T1000 (cell line): ENCODE measurements at regions not wholly inside any gene's neighbourhood (a gene's known extent, or its start where the extent isn't known, plus 50 kb on each side); places are given as distances from the start of the nearest gene placed in this dataset.
"Not testable (repeated sequence)": the region's sequence is repeated elsewhere in the genome, so short reads cannot be mapped to it uniquely, and the experiment has no call there.

Experiments
- DNase-seq: peaks from one replicate; lab custom pipeline; 2025; ENCODE audit warnings: mixed read lengths; lab: John Stamatoyannopoulos, UW

DNA sequence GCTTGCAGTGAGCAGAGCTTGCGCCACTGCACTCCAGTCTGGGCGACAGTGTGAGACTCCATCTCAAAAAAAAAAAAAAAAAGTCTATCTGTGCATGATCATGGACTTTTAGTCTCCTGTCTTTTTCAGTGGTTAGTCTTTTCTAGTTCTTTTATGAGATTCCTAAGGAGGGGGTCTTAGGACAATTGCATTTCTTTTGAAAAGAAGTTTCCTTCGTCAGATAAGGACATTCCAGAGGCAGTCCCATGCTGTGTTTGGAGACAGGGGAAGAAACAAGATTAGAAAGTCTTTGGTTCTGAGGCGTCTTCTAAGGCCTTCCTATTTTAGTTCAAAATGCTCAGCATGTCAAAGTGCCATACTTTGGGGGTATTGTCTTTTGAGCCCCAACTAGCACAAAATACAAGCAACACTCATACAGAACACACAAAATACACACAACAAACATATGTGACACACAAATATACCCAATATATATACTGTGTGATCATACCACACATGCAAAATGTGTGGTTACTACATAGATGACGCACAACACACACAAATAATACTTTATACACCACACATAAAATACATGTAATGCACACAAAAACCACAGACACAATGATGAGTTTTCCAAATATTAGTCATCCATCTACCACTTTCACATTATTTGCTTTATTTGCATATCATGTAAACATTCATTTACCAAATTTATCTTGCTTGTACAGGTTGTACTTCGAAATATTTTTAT is 394.5 kb downstream of the SPATA31D1 start:
- DNase-seq, result no peak

DNA sequence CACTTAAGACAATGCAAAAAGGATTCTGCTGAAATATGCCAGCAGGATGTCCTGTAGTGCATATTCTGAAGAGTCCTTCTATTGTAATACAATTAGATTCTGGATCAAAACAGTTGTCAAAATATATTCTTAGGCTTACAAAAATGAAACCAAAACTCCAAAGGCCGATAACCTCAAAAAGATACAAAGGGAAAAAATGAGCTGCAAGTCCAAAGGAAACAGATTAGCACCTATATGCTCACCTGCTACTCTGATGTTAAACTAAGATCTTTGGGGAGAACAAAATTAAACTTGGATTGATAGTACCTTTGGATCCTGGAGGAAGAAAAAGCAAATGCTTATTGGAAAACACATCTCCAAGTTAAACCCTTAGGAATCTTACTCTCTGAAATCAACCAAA is 397.1 kb downstream of the SPATA31D1 start:
- no peak for DNase-seq

DNA sequence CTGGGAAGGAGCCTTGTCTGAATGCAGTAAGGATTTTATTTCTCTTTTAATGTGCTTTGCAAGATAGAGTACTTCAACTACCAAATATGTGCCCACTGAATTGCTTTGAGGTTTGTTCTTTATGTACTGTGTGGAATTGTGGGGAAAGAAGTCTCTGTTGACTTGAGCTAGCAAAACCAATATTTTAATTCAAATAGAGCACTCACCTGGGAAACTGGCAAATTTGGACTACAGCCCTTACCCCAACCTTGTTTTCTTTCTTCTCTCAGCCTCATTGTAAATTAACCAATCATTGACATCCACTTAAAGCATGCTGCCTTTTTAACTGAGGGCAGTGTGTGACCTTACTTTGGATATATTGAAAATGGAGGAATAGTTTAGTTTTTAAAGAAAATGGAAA is 409.0 kb downstream of the SPATA31D1 start:
- DNase-seq, result no peak

DNA sequence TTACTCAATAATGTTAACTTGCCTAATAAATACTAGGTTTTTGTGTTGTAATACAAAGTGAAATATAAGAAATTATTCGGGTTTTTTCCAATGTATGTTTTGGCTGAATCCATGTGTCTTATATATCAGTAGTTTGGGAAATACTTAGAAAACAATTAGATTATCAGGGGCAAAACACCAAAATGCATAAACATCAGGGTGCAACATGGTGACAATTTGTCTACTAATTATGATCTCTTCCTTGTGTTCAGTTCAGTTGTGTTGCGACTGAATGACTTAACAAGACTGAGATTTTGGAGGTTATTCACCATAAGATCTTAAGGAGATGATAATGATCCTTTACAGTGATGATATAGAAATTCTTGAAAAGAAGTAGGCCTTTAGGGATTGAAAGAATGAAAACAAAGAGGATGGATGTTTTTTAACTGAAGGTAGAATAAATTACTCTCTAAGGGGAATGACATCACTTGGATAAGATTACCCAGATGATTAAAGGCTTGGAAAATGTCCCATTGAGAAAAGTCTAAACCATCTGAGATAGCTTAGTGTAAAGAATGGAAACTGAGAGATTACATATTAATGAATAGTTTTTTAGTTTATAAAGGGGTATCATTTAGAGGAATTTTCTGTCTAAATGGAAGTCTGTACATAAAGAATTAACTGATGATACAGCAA is 415.8 kb downstream of the SPATA31D1 start:
- no peak for DNase-seq

DNA sequence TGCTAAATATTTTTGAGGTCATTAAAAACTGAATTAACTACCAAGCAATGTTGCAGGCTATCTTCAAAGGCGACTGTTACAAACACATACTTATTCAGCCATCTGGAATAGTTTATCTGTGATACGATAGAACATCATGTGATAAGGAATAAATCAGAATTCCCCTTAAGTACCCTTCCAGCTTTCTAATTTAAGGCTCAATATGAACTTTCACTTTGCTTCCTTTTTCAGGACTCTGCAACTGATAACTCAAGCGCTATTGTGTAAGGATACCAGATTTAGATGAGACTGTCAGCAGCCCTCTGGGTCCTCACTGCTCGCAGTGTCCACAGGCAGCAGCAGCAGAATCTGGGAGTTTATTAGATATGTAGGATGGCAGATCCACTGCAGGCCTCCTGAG is 416.3 kb downstream of the SPATA31D1 start:
- DNase-seq, result no peak

DNA sequence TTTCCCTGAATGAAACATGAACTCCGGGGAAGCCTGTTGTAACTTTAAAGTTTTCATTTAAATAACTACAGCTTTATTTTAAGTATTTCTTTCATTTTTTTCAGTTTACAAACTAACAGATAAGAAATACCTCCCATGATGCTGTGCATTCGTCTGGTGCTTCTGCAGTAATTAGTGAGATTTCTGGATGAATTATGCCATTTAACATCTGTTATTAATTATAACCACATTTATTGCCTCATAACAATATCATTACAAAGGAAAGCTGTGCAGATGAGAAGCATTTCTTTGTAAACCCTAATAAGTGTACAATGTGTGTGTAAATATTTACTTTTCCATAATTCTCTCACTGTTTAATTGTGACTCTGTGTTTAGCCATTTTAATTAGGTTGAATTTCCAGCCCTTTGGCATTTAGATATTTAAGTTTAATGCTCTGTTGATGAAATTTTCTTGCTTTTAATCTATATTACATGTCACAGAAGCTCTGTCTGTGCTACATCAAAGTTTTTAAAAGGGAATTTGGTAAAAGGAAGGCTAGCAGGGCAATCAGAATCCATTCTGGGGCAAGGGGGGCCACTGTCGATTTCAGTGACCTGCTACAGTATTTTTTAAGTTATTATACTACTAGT is 418.0 kb downstream of the SPATA31D1 start:
- no peak for DNase-seq

DNA sequence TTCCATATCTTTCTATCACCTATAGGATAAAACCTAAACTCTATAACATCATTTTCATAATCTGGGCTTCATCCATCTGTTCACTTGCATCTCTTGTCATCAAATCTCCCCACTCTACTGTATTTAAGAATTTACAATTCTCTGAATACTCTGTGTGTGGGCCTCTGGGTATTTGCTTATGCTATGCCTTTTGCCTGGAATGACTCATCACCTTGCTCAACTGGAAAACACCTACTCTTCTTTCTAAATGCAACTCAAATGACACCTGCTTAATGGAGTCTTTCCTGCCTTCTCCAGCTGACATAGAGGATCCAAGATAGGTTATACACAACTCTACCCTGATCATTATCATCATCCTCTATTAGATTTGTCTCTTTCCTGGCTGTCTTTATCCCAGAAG is 421.7 kb downstream of the SPATA31D1 start:
- DNase-seq, result no peak

DNA sequence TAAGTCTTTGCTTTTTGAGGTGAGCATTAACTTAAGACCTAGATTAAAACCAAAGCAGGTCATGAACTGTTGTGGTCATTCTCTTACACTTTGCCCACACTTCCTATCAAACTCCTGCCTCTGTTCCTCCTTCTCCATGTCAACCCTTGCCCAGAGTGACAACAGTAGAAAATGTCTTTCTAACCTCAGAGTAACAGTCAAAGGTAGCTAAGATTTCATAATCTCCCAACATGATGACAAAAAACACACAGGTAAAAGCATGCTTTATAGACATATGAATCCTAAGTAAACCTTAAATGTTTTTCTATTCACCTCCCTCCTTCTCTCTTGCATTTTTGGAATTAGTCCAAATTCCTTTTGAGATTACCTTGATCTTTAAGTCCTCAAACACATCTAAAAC is 422.3 kb downstream of the SPATA31D1 start:
- DNase-seq, result no peak

DNA sequence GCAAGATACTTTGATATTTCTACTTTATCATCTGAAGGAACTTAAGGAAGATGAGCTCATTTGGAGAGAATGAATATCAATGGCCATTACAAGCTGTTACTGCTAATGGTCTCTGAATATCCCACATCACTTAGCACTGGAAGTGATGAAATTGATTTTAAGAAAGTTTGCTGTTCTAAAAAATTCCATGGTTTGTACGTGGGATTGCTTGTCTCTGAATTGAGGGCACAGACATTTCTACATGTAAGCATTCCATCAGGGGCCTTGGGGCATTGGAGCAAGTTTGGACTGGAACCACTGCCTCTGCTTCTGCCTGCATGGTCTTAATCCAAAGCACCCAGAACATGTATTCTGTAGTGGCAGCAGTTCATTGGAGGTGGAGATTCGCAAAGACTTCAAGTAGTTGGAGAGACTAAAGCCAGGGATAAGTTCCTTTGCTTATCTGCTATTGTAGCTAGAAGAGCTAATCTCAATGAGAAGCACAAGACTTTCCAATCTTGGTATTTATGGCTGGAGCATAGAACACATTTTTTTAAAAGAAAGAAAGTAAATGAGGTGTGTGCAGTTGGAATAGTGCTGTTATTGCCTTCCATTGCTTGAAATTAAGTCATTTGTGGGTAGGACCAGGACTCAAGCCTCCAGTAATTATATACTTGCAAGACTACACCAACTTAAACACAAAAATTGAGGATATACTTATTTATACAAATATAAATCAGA is 424.2 kb downstream of the SPATA31D1 start:
- DNase-seq, result no peak

DNA sequence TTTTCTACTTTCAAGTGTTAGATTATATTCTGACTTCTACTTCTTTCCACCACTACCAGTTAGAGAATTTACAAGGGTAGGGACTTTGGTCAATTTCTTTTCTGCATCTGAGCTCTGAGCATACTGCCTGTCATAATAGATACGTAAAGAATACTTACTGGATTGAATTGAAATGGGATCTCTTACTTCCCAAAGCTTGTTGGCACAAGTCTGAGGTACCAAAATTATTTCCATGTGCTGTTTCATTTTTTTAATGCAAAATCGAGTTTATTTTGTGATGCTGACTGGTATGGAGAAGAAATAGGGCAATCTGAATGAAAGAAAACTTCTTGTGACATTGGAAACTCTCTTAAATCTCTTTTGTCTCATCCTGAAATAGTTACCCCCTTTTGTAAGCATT is 428.9 kb downstream of the SPATA31D1 start:
- no peak for DNase-seq

DNA sequence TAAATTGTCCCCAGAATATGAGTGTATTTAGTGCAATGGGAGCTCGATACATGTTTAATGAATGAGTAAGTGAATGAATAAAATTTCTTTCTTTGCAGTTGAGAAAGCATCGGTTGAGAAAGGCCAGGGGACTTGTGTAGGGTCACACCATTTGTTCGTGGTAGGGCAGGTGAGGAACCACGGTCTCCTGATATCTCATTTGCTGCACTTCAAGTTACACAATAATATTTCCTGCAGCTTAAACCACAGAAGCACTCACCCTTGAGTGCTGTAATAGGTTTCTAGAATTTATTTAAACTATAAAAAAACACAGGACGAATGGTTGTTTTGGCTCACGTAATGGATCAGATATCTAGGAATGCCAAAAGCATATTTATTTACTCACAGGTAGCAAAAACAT is 429.8 kb downstream of the SPATA31D1 start:
- DNase-seq, result no peak

DNA sequence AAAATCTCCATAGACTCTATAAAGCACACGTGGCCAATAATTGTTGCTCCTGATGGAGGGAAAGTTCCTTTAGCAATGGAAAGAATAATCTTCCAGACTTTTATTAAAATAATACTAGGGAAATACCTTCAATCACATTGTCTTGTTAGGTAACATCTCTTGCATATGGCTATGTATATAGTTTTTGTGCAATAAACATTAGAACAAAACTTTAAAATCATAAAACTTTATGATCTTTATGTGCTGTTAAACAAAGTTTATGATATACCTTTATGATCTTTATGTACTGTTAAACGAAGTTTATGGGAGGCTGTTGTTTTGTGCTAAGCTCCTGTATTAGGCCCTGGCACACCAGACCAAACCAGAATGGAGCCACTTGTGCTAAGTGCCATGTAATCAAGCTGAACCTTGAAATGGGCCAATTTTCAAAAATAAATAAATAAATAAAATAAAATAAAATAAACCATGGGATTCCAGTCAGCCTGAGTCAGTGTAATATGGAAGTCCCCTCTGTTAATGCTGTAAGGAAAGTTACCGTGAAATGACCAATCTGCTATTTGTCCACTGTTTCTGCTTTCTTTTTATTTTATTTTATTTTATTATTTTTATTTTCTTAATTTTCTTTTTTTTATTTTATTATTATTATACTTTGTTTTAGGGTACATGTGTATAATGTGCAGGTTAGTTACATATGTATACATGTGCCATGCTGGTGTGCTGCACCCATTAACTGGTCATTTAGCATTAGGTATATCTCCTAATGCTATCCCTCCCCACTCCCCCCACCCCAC is 431.3 kb downstream of the SPATA31D1 start:
- DNase-seq, result no peak

DNA sequence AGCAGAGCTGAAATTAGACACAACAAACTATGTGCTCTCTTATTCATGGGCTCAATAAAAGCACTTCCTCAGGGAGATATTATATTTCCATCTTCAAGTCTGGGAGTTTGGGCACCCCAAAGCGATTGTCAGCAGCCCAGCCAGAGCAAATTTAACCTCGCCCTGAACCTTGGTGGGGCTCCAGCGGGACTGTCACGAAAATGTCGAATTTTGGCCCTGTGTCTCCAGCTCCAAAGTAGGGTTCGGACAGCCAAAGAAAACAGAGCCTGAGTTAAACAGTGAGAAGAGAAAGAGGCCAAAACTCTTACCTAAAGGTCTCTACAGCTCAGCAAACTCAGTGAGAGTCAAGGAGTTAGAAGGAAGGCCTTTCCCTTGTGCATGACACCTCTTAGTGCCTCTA is 432.9 kb downstream of the SPATA31D1 start:
- DNase-seq, result no peak

DNA sequence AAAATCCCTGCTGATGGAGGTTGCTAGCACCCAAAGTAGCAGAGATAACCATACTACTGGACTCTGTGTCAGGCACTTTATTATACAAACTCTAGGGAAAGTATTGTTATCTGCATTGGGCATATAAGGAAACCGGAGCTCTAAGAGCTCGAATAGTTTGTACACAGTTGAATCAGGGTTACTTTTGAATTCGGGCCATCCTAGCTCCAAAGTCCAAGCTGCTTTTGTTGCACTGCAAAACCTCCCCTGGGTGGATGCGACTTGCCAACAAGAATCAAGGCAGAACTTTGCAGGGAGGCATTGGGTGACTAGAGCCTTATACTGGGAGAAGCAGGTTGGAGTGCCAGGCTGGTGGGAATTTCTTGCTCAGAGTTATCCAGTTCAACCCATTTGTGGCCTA is 435.1 kb downstream of the SPATA31D1 start:
- DNase-seq, result no peak

DNA sequence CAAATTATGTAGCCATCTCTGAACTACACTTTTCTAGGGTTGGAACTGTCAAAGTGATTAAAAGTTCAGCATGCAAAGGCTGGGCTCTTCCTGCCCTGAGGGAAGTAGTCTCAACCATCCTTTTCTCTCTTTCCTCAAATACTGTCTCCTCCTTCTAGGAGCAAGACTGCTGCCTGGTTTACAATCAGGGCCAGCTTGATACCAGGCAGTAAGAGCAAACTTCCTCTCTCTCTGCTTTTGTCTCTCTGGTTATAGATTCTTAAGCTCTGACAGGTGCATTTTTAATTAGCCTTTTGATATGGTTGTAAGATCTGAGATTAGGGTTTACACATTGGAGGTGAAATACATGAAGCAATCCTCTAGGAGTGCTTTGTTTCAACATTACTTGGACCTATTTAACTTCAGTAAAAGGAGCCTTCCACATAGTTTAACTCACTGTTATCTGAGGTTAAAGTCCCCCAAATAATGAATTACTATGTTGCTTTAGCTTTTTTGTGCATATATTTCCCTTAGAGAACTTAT is 436.1 kb downstream of the SPATA31D1 start:
- DNase-seq, result no peak

DNA sequence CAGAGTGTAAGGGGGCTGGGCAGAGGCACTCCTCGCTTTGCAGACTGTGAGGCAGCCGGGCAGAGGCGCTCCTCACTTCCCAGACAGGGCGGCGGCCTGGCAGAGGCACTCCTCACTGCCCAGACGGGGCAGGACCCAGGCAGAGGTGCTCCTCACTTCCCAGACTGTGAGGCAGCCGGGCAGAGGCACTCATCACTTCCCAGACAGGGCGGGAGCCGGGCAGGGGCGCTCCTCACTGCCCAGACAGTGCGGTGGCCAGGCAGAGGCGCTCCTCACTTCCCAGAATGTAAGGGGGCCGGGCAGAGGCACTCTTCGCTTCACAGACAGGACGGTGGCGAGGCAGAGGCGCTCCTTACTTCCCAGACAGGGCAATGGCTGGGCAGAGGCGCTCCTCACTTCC is 442.5 kb downstream of the SPATA31D1 start:
- DNase-seq, result no peak

DNA sequence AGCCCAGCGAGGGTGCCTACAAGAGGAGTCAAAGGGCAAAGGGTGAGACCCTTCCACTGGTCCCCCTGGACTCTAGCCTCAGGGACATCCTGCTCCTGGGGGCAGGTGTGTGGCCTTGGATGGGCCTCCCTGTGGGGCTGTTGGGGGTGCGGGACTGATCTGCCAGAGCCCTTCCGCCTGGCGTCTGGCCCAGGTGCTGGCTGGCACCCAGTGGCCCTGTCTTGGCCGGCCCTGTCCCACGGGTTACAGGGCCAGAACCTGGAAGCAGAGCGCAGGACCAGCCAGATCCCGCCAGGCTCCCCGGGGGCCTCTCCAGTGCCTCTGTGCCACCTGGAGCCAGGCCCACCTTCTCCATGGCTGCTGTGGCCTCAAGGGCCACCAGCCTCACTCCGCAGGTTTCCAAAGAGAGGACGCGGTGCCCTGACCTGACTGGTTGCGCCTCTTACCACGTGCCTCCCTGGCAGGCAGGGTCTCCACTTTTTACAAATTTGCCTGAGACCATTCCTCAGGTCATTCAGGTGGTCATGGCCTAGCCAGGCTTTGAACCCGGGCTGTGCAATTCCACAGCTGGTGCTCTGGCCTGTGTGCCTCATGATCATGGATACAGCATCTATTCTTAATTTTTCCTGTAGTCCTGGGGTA is 444.8 kb downstream of the SPATA31D1 start:
- DNase-seq, result not testable (repeated sequence)

DNA sequence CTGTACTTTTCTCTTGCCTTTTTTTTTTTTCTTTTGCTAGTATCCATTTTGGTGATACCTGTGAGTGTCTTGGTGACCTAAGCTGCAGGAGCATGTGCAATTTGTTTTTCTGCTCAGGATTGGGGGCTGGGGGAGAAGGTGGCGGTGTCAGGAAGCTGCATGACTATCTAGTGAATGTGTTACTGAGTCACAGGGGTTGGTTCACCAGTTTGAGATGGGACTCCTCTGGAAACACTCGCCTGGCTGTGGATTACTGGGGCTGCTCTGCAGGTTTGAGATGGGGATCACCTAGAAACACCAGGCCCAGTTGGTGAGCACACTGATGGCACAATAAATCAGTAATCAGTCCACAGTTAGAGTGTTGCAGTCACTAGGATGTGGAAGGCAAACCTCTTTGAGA is 447.9 kb downstream of the SPATA31D1 start:
- no peak for DNase-seq

DNA sequence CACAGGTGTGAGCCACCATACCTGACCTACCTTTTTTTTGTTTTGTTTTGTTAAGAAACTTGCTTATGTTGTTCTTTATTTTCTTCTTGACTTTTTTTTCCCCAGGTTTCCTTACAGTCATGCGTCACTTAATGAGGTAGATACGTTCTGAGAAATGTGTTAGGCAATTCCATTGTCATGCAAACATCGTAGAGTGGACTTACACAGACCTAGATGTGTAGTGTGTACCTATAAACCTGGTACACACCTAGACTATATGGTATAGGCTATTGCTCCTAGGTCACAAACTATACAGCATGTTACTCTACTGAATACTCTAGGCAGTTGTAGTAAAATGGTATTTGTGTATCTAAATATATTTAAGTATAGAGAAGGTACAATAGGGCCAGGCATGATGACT is 448.6 kb downstream of the SPATA31D1 start:
- DNase-seq, result not testable (repeated sequence)

DNA sequence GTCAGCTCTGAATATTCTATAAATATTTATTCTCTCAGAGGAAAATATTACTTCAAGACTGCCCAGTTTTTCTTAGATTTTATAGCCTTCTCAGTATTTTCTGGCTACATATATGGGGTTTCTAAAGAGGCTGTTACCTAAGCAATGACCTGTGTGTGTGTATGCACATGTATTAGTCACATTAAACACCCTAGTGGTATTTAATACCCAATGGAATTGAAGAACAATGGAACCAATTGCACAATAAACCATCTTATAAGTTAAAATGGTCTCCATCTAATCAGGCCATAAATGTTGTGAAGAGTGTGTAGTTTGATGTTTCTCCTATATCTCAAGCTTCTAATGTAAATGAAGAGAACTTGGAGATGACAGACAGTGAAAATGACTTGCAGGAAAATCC is 450.0 kb downstream of the SPATA31D1 start:
- DNase-seq, result no peak

DNA sequence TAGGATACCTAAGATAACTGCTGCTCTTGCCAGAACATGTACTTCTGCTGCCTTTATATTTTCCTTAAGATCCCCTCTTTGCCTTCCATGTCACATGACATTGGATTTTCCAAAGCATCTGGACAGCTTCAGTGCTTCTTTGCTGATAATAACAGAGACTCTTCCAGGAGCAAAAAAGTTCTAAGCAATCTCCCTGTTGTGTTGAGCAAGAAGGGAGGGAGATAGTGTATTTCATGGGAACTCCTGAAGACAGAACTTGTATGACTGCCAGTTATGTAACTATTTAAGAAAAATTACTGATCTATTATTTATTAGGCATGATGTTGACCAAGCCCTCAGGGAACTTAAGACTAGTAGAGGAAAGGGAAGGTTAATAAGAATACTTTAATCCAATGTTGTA is 454.7 kb downstream of the SPATA31D1 start:
- no peak for DNase-seq
